A673 (cell line): ENCODE measurements at regions not wholly inside any gene's neighbourhood (a gene's known extent, or its start where the extent isn't known, plus 50 kb on each side); places are given as distances from the start of the nearest gene placed in this dataset.

ENCODE experiments used
- EZH2 ChIP-seq: fragments of 200-600 bp; sonication (generic); IDR thresholded peaks from 2 replicates; pipeline ENCODE4 v1.6.1; 2017; ENCODE audit warnings: borderline replicate concordance, low read depth, mild to moderate bottlenecking, mixed read lengths, antibody characterized with exemption, low read length; ENCODE audit not compliant: poor library complexity, severe bottlenecking
- TF ChIP-seq, protein P1 (sequence below): fragments of 300-800, 200-600 bp; sonication (generic); conservative IDR thresholded peaks from 2 replicates; pipeline ENCODE4 v1.5.1; 2017; ENCODE audit warnings: low read depth, mild to moderate bottlenecking, antibody characterized with exemption, low read length, moderate library complexity, mixed read lengths

DNA sequence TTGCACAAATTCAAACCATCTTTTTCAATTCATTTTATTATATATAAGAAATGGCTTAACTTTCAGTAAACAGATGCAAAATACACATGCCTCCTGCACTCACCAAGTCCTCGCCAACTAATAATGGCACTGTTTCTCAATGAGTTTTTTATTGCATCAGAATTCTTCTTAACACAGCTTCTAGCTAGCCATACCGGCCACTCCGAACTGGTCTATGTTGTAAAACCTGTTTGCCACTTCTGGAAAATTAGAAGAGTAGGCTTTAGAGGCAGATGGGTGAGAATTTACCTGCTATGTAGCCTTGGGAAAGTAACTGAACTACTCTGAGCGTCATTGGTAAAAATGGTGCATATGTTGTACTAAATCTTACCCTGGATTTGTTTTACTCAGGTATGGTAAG is 100.6 kb upstream of the LHCGR start:
- TF ChIP-seq, protein P1, sequence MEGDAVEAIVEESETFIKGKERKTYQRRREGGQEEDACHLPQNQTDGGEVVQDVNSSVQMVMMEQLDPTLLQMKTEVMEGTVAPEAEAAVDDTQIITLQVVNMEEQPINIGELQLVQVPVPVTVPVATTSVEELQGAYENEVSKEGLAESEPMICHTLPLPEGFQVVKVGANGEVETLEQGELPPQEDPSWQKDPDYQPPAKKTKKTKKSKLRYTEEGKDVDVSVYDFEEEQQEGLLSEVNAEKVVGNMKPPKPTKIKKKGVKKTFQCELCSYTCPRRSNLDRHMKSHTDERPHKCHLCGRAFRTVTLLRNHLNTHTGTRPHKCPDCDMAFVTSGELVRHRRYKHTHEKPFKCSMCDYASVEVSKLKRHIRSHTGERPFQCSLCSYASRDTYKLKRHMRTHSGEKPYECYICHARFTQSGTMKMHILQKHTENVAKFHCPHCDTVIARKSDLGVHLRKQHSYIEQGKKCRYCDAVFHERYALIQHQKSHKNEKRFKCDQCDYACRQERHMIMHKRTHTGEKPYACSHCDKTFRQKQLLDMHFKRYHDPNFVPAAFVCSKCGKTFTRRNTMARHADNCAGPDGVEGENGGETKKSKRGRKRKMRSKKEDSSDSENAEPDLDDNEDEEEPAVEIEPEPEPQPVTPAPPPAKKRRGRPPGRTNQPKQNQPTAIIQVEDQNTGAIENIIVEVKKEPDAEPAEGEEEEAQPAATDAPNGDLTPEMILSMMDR: no peak
- no peak for TF ChIP-seq EZH2
